AG04450 (cell line): ENCODE measurements at regions not wholly inside any gene's neighbourhood (a gene's known extent, or its start where the extent isn't known, plus 50 kb on each side); places are given as distances from the start of the nearest gene placed in this dataset.

Experiments used
- CTCF ChIA-PET: fragments of 300-600, 350-600 bp; formaldehyde crosslinking; extraction: SDS; loops from one replicate; lab custom pipeline; 2022; ENCODE audit warnings: antibody characterized with exemption, inconsistent platforms; lab: Charles Lee
- POLR2A ChIA-PET: fragments of 350-600 bp; formaldehyde crosslinking; extraction: SDS; loops from one replicate; lab custom pipeline; 2021; ENCODE audit warnings: antibody characterized with exemption, inconsistent platforms; lab: Yijun Ruan, JAX
- DNase-seq: peaks from one replicate; pipeline ENCODE4 v3.0.0-alpha.2; 2011; ENCODE audit warnings: low read depth, low spot score
- H3K27ac ChIP-seq: one replicate; pipeline ENCODE4 v1.5.1; 2012; ENCODE audit warnings: low read depth, low read length, control low read depth
- H3K27me3 ChIP-seq: one replicate; pipeline ENCODE4 v1.6.0; 2012; ENCODE audit warnings: low read length; ENCODE audit not compliant: control insufficient read depth, insufficient read depth
- H3K4me3 ChIP-seq: 2 replicates; pipeline ENCODE4 v1.5.1; 2011; ENCODE audit warnings: mild to moderate bottlenecking, low read depth, low read length, control low read depth
- H3K9me3 ChIP-seq: 2 replicates; pipeline ENCODE4 v1.5.1; 2012; ENCODE audit warnings: low read length; ENCODE audit not compliant: control insufficient read depth, insufficient read depth
- TF ChIP-seq, protein P1 (sequence below): IDR thresholded peaks from 2 replicates; pipeline ENCODE4 v1.5.1; 2011; ENCODE audit warnings: low read depth, low read length, control low read depth, inconsistent platforms

DNA sequence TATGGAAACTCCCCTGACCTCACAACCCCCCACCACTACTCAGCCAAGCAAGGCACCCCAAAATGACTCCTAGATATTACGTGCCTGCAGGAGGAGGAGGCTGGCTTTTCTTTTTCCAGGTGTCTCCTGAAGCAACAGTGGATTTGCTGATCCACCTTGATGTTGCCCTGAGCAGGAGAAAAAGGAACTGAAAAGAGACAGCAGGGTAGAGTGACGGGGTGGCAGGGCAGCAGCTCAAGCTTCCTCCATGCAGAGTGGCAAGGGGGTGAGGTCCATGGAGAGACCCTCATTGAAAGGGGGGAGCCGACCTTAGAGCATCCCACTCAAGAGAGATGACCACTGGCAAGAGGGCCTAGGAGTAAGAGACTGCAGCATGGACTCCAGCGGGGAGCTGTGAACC is 112.0 kb upstream of the SIRPA start:
- TF ChIP-seq, protein P1, sequence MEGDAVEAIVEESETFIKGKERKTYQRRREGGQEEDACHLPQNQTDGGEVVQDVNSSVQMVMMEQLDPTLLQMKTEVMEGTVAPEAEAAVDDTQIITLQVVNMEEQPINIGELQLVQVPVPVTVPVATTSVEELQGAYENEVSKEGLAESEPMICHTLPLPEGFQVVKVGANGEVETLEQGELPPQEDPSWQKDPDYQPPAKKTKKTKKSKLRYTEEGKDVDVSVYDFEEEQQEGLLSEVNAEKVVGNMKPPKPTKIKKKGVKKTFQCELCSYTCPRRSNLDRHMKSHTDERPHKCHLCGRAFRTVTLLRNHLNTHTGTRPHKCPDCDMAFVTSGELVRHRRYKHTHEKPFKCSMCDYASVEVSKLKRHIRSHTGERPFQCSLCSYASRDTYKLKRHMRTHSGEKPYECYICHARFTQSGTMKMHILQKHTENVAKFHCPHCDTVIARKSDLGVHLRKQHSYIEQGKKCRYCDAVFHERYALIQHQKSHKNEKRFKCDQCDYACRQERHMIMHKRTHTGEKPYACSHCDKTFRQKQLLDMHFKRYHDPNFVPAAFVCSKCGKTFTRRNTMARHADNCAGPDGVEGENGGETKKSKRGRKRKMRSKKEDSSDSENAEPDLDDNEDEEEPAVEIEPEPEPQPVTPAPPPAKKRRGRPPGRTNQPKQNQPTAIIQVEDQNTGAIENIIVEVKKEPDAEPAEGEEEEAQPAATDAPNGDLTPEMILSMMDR = no peak

DNA sequence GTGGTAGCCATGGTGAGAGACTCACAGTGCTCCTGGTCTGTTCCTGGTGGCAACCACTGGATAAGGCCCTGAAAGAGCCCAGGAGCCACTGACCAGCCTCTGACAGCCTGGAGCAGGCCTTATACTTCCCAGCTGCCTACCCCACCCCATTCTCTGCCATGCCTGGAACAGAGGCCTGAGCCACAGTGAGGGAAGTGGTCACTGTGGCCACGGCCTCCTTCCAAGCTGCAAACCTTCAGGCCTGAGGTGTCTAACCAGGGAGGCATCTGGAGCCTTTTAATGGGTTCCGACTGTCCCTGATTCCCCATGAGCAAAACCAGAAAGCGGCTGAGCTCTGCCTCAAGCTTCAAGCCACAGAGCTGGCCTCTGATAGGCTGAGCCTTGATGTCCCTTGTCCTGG is 113.0 kb upstream of the SIRPA start:
- Histone ChIP-seq H3K27me3 (peaks cover 35% of the 10 kb centered on the region), H3K9me3 (no peaks in the 10 kb centered on the region), H3K4me3 (no peak overlapping the region), H3K27ac (no peak overlapping the region)
- TF ChIP-seq, protein P1 = no peak
- no peak for DNase-seq
- ChIA-PET CTCF (interaction anchor here (1.1 kb wide), 1 partner anchor 18 kb away, joined by 6 read pairs; no protein-coding TSS in a partner anchor), POLR2A (no interaction called here)

More for the DNA sequence above, 112.0 kb upstream of the SIRPA start:
- Histone ChIP-seq H3K27ac (no peak overlapping the region), H3K9me3 (no peaks in the 10 kb centered on the region), H3K27me3 (peaks cover 41% of the 10 kb centered on the region), H3K4me3 (no peak overlapping the region)
- ChIA-PET CTCF (no interaction called here), POLR2A (no interaction called here)
- no peak for DNase-seq

DNA sequence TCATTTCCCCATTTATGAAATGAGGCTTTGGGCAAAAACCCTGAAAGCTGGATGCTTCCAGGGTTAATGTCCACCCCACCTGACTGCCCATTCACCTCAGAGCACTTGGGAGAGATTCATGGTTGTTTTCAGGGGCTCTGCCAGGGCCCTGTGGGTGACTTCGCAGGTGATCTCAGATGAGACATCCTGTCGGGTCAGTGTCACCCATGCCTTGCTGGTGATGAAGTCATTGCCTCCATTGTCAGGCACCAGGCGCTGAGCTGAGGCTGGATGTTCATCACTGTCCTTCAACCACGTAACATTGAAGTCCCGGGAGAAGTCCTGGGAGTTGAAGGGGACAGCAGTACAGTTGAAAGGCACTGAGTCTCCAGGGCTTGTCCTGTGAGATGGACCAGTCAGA is 115.6 kb upstream of the SIRPA start:
- ChIA-PET POLR2A (no interaction called here), CTCF (no interaction called here)
- no peak for DNase-seq
- TF ChIP-seq, protein P1 = no peak
- Histone ChIP-seq H3K9me3 (no peaks in the 10 kb centered on the region), H3K4me3 (no peak overlapping the region), H3K27me3 (peaks cover 18% of the 10 kb centered on the region), H3K27ac (no peak overlapping the region)

- CTCF ChIA-PET = interaction anchor here (1.8 to 4.7 kb wide), 5 partner anchors 8 to 89 kb away, joined by 7 to 126 read pairs (median 46); no protein-coding TSS in a partner anchor
- Histone ChIP-seq H3K27ac (no peak overlapping the region), H3K9me3 (no peaks in the 10 kb centered on the region), H3K4me3 (no peak overlapping the region), H3K27me3 (peaks cover 14% of the 10 kb centered on the region)
- POLR2A ChIA-PET = no interaction called here
- no peak for DNase-seq
- TF ChIP-seq, protein P1 = no peak
Measured at GRCh38 chr20:1778338-1778737, 116.9 kb upstream of the SIRPA start.

GRCh38 chr20:1777476-1777820 is 117.8 kb upstream of the SIRPA start:
- TF ChIP-seq, protein P1 = no peak
- CTCF ChIA-PET = interaction anchor here (0.7 to 4.7 kb wide), 58 partner anchors 9 to 744 kb away, joined by 3 to 126 read pairs (median 4); partner anchors contain the start of genes NSFL1C and STK35
- Histone ChIP-seq H3K9me3 (no peaks in the 10 kb centered on the region), H3K4me3 (peak overlapping the region; percentile 83; the same call in 1 of the 2 replicates), H3K27me3 (peaks cover 6% of the 10 kb centered on the region), H3K27ac (no peak overlapping the region)
- POLR2A ChIA-PET = interaction anchor here (0.6 to 1.4 kb wide), 6 partner anchors 12 to 339 kb away, joined by 3 to 6 read pairs (median 4); no protein-coding TSS in a partner anchor
- DNase-seq = no peak
